GM06990 (cell line): ENCODE measurements at regions not wholly inside any gene's neighbourhood (a gene's known extent, or its start where the extent isn't known, plus 50 kb on each side); places are given as distances from the start of the nearest gene placed in this dataset.
"Not testable (repeated sequence)": the region's sequence is repeated elsewhere in the genome, so short reads cannot be mapped to it uniquely, and the experiment has no call there.

Source experiments
- DNase-seq: peaks from one replicate; pipeline ENCODE4 v3.0.0-alpha.2; 2011; ENCODE audit not compliant: insufficient read length; ENCODE audit errors: extremely low read depth
- H3K27me3 ChIP-seq: replicated peaks from 2 replicates; pipeline ENCODE4 v1.6.0; 2011; ENCODE audit warnings: low read length; ENCODE audit not compliant: control insufficient read depth, insufficient read depth
- H3K36me3 ChIP-seq: 2 replicates; pipeline ENCODE4 v1.5.1; 2011; ENCODE audit warnings: low read length; ENCODE audit not compliant: control insufficient read depth, insufficient read depth
- H3K4me3 ChIP-seq: replicated peaks from 2 replicates; pipeline ENCODE4 v1.5.1; 2011; ENCODE audit warnings: low read depth, mild to moderate bottlenecking, control low read depth, low read length
- CTCF ChIP-seq: IDR thresholded peaks from 2 replicates; pipeline ENCODE4 v1.5.1; 2011; ENCODE audit warnings: low read length, control low read depth, mild to moderate bottlenecking, inconsistent platforms; ENCODE audit not compliant: insufficient read depth, poor library complexity, severe bottlenecking

GRCh38 chr2:52341732-52342131 lies 1309.8 kb upstream of the NRXN1 start:
- no peak for DNase-seq

GRCh38 chr2:52340171-52340570 lies 1308.2 kb upstream of the NRXN1 start:
- Histone ChIP-seq H3K27me3 (no peaks in the 10 kb centered on the region), H3K36me3 (no peaks in the 10 kb centered on the region), H3K4me3 (no peak overlapping the region)
- DNase-seq, result no peak
- TF ChIP-seq CTCF, result no peak

More at GRCh38 chr2:52341732-52342131, 1309.8 kb upstream of the NRXN1 start:
- no peak for TF ChIP-seq CTCF
- Histone ChIP-seq H3K4me3 (no peak overlapping the region), H3K27me3 (no peaks in the 10 kb centered on the region), H3K36me3 (no peaks in the 10 kb centered on the region)

- not testable (repeated sequence) for H3K4me3 ChIP-seq, H3K27me3 ChIP-seq, DNase-seq, H3K36me3 ChIP-seq
These were observed 1305.9 kb upstream of the NRXN1 start for GRCh38 chr2:52337786-52338185.

GRCh38 chr2:52336951-52337350 lies 1305.0 kb upstream of the NRXN1 start:
- no peaks in the 10 kb centered on the region for H3K27me3 ChIP-seq
- no peak for TF ChIP-seq CTCF
- no peak overlapping the region for H3K4me3 ChIP-seq
- no peak for DNase-seq
- H3K36me3 ChIP-seq, result no peaks in the 10 kb centered on the region

- Histone ChIP-seq H3K36me3 (no peaks in the 10 kb centered on the region), H3K27me3 (no peaks in the 10 kb centered on the region), H3K4me3 (no peak overlapping the region)
- TF ChIP-seq CTCF, result no peak
- no peak for DNase-seq
These were observed 1303.8 kb upstream of the NRXN1 start for GRCh38 chr2:52335727-52336126.

- DNase-seq, result no peak
- no peaks in the 10 kb centered on the region for H3K27me3 ChIP-seq
- TF ChIP-seq CTCF, result no peak
- H3K4me3 ChIP-seq, result no peak overlapping the region
- no peaks in the 10 kb centered on the region for H3K36me3 ChIP-seq
These were observed 1302.3 kb upstream of the NRXN1 start for GRCh38 chr2:52334185-52334584.
